CD4-positive, alpha-beta memory T cell (primary cell): ENCODE measurements at regions not wholly inside any gene's neighbourhood (a gene's known extent, or its start where the extent isn't known, plus 50 kb on each side); places are given as distances from the start of the nearest gene placed in this dataset.
A peak's percentile ranks its signal among the peaks of the same experiment; 100 is the strongest.

Source experiments
- CTCF ChIA-PET: fragments of 350-600 bp; sonication (Branson Sonifier 250); formaldehyde crosslinking; loops from one replicate; lab custom pipeline; 2021; ENCODE audit warnings: inconsistent platforms; ENCODE audit not compliant: partially characterized antibody; lab: Charles Lee
- POLR2A ChIA-PET: fragments of 350-600 bp; sonication (Branson Sonifier 250); formaldehyde crosslinking; loops from one replicate; lab custom pipeline; 2021; ENCODE audit not compliant: partially characterized antibody; lab: Charles Lee
- DNase-seq, 5 donors: peaks; one replicate each; pipeline versions ENCODE4 v3.0.0 to v3.0.0-alpha.2; 2020 to 2022; ENCODE audit warnings: mixed read lengths in 1 of 5
- H3K27ac ChIP-seq: one replicate; pipeline ENCODE4 v1.7.0; 2013; ENCODE audit warnings: low read depth, low read length
- H3K27me3 ChIP-seq: 2 replicates; pipeline ENCODE4 v1.7.0; 2013; ENCODE audit warnings: mild to moderate bottlenecking, low read length, moderate library complexity; ENCODE audit not compliant: insufficient read depth
- H3K36me3 ChIP-seq: 2 replicates; pipeline ENCODE4 v1.7.0; 2013; ENCODE audit warnings: mild to moderate bottlenecking, low read length, moderate library complexity; ENCODE audit not compliant: insufficient read depth
- H3K4me1 ChIP-seq: 2 replicates; pipeline ENCODE4 v1.7.0; 2013; ENCODE audit warnings: mild to moderate bottlenecking, low read length, moderate library complexity; ENCODE audit not compliant: insufficient read depth
- H3K4me3 ChIP-seq, 2 donors: one replicate each; pipeline ENCODE4 v1.7.0; 2013; ENCODE audit warnings: low read length in 2 of 2, mild to moderate bottlenecking in 1 of 2
- H3K9me3 ChIP-seq, 2 donors: one replicate each; pipeline ENCODE4 v1.7.0; 2013; ENCODE audit warnings: low read length in 2 of 2, control low read depth in 1 of 2; ENCODE audit not compliant: control insufficient read depth in 1 of 2
- H3K27ac Mint-ChIP-seq, 7 donors: one replicate each; pipeline ENCODE4 v1.8.0; 2020 to 2021; ENCODE audit warnings: mixed read lengths in 7 of 7, mild to moderate bottlenecking in 6 of 7, inconsistent platforms in 3 of 7, moderate library complexity in 3 of 7
- H3K27me3 Mint-ChIP-seq, 2 donors: one replicate each; pipeline ENCODE4 v1.8.0; 2020 to 2021; ENCODE audit warnings: mixed read lengths in 2 of 2
- H3K36me3 Mint-ChIP-seq, 2 donors: one replicate each; pipeline ENCODE4 v1.8.0; 2020 to 2021; ENCODE audit warnings: mixed read lengths in 2 of 2, inconsistent platforms in 1 of 2, mild to moderate bottlenecking in 1 of 2
- H3K4me1 Mint-ChIP-seq, 4 donors: one replicate each; pipeline ENCODE4 v1.8.0; 2020 to 2021; ENCODE audit warnings: mixed read lengths in 4 of 4, mild to moderate bottlenecking in 1 of 4
- H3K4me3 Mint-ChIP-seq, 8 donors: one replicate each; pipeline ENCODE4 v1.8.0; 2020 to 2021; ENCODE audit warnings: mixed read lengths in 8 of 8, mild to moderate bottlenecking in 7 of 8, moderate library complexity in 6 of 8, inconsistent platforms in 3 of 8
- H3K9me3 Mint-ChIP-seq, 8 donors: one replicate each; pipeline ENCODE4 v1.8.0; 2020 to 2021; ENCODE audit warnings: mixed read lengths in 8 of 8, mild to moderate bottlenecking in 5 of 8, inconsistent platforms in 3 of 8, moderate library complexity in 1 of 8
- intact Hi-C: fragments of 100-400 bp; cut with micrococcal nuclease; formaldehyde crosslinking; loops from one replicate; pipeline ENCODE4 v1.15.1; 2023

- CTCF ChIA-PET: interaction anchor here (0.8 kb wide), 1 partner anchor 122 kb away, joined by 6 read pairs; no protein-coding TSS in a partner anchor
- Histone ChIP-seq H3K4me1 (no peaks in the 10 kb centered on the region), H3K9me3 (no peaks in the 10 kb centered on the region), H3K27ac (no peak overlapping the region), H3K36me3 (no peaks in the 10 kb centered on the region), H3K4me3 (no peak overlapping the region), H3K27me3 (no peaks in the 10 kb centered on the region)
- DNase-seq: peak in 4 of 5 donors; percentile 6 to 17 (median 10)
- Mint-ChIP-seq H3K27ac (no peak overlapping the region), H3K9me3 (peaks cover 0 to 22% (median 12%) of the 10 kb centered on the region in 8 donors), H3K27me3 (peaks cover 0 to 2% of the 10 kb centered on the region in 2 donors), H3K4me3 (no peak overlapping the region), H3K4me1 (no peaks in the 10 kb centered on the region), H3K36me3 (no peaks in the 10 kb centered on the region)
- intact Hi-C loops: loop anchor here (1.0 kb wide), 1 partner anchor 121 kb away; no protein-coding TSS in a partner anchor
- POLR2A ChIA-PET: no interaction called here
These were observed 150.3 kb downstream of the MSL3 start for GRCh38 chrX:11908371-11908770.

GRCh38 chrX:11913001-11913400, 155.0 kb downstream of the MSL3 start:
- Mint-ChIP-seq H3K4me3 (no peak overlapping the region), H3K36me3 (no peaks in the 10 kb centered on the region), H3K9me3 (peaks cover 0 to 2% (median under 1%) of the 10 kb centered on the region in 8 donors), H3K27me3 (peaks cover 0 to 2% of the 10 kb centered on the region in 2 donors), H3K4me1 (no peaks in the 10 kb centered on the region), H3K27ac (no peak overlapping the region)
- H3K9me3 ChIP-seq: no peaks in the 10 kb centered on the region
- no peak overlapping the region for H3K4me3 ChIP-seq
- DNase-seq: no peak
- POLR2A ChIA-PET: no interaction called here
- no peaks in the 10 kb centered on the region for H3K27me3 ChIP-seq
- intact Hi-C loops: no loop called here
- no peak overlapping the region for H3K27ac ChIP-seq
- no peaks in the 10 kb centered on the region for H3K36me3 ChIP-seq
- no peaks in the 10 kb centered on the region for H3K4me1 ChIP-seq
- CTCF ChIA-PET: no interaction called here

GRCh38 chrX:11929476-11929875, 171.4 kb downstream of the MSL3 start:
- H3K4me1 Mint-ChIP-seq: no peaks in the 10 kb centered on the region
- Histone ChIP-seq H3K4me1 (no peaks in the 10 kb centered on the region), H3K9me3 (no peaks in the 10 kb centered on the region), H3K36me3 (no peaks in the 10 kb centered on the region), H3K4me3 (no peak overlapping the region), H3K27me3 (no peaks in the 10 kb centered on the region), H3K27ac (no peak overlapping the region)
- H3K36me3 Mint-ChIP-seq: no peaks in the 10 kb centered on the region
- ChIA-PET POLR2A (no interaction called here), CTCF (no interaction called here)
- DNase-seq: no peak
- intact Hi-C loops: no loop called here
- H3K27me3 Mint-ChIP-seq: peaks cover 0 to 2% of the 10 kb centered on the region in 2 donors
- H3K27ac Mint-ChIP-seq: no peak overlapping the region
- H3K4me3 Mint-ChIP-seq: no peak overlapping the region
- peaks cover 0 to 17% (median 5%) of the 10 kb centered on the region in 8 donors for H3K9me3 Mint-ChIP-seq

- no peaks in the 10 kb centered on the region for H3K36me3 ChIP-seq
- Mint-ChIP-seq H3K4me1 (no peaks in the 10 kb centered on the region), H3K4me3 (no peak overlapping the region), H3K9me3 (peaks cover 0 to 7% (median under 1%) of the 10 kb centered on the region in 8 donors), H3K27me3 (peaks cover 0 to 2% of the 10 kb centered on the region in 2 donors), H3K27ac (no peak overlapping the region), H3K36me3 (no peaks in the 10 kb centered on the region)
- no peaks in the 10 kb centered on the region for H3K27me3 ChIP-seq
- no peak overlapping the region for H3K27ac ChIP-seq
- DNase-seq: no peak
- intact Hi-C loops: no loop called here
- no peaks in the 10 kb centered on the region for H3K9me3 ChIP-seq
- H3K4me1 ChIP-seq: no peaks in the 10 kb centered on the region
- POLR2A ChIA-PET: no interaction called here
- CTCF ChIA-PET: no interaction called here
- no peak overlapping the region for H3K4me3 ChIP-seq
These were observed 174.4 kb downstream of the MSL3 start for GRCh38 chrX:11932423-11932822.

- H3K36me3 ChIP-seq: no peaks in the 10 kb centered on the region
- peaks cover 0 to 3% (median 0%) of the 10 kb centered on the region in 8 donors for H3K9me3 Mint-ChIP-seq
- no peak for DNase-seq
- no peaks in the 10 kb centered on the region for H3K36me3 Mint-ChIP-seq
- no peaks in the 10 kb centered on the region for H3K9me3 ChIP-seq
- peaks cover 0 to 2% of the 10 kb centered on the region in 2 donors for H3K27me3 Mint-ChIP-seq
- no peaks in the 10 kb centered on the region for H3K4me1 Mint-ChIP-seq
- intact Hi-C loops: no loop called here
- POLR2A ChIA-PET: no interaction called here
- no peaks in the 10 kb centered on the region for H3K27me3 ChIP-seq
- H3K4me3 Mint-ChIP-seq: no peak overlapping the region
- peak overlapping the region in 1 of 7 donors; percentile 52 for H3K27ac Mint-ChIP-seq
- no peak overlapping the region for H3K4me3 ChIP-seq
- no peak overlapping the region for H3K27ac ChIP-seq
- CTCF ChIA-PET: no interaction called here
- H3K4me1 ChIP-seq: no peaks in the 10 kb centered on the region
These were observed 176.1 kb downstream of the MSL3 start for GRCh38 chrX:11934089-11934488.

- Mint-ChIP-seq H3K4me1 (no peaks in the 10 kb centered on the region), H3K36me3 (no peaks in the 10 kb centered on the region), H3K4me3 (no peak overlapping the region), H3K27ac (no peak overlapping the region), H3K27me3 (no peaks in the 10 kb centered on the region), H3K9me3 (peaks cover 0 to 5% (median 0%) of the 10 kb centered on the region in 8 donors)
- H3K4me1 ChIP-seq: no peaks in the 10 kb centered on the region
- no peak overlapping the region for H3K27ac ChIP-seq
- H3K27me3 ChIP-seq: no peaks in the 10 kb centered on the region
- ChIA-PET POLR2A (no interaction called here), CTCF (no interaction called here)
- intact Hi-C loops: no loop called here
- no peak overlapping the region for H3K4me3 ChIP-seq
- DNase-seq: no peak
- no peaks in the 10 kb centered on the region for H3K9me3 ChIP-seq
- no peaks in the 10 kb centered on the region for H3K36me3 ChIP-seq
These were observed 183.5 kb downstream of the MSL3 start for GRCh38 chrX:11941571-11941970.

GRCh38 chrX:11944501-11944900, 186.5 kb downstream of the MSL3 start:
- Histone ChIP-seq H3K4me1 (no peaks in the 10 kb centered on the region), H3K9me3 (no peaks in the 10 kb centered on the region), H3K4me3 (no peak overlapping the region), H3K36me3 (no peaks in the 10 kb centered on the region), H3K27ac (no peak overlapping the region), H3K27me3 (no peaks in the 10 kb centered on the region)
- no peak for DNase-seq
- Mint-ChIP-seq H3K36me3 (no peaks in the 10 kb centered on the region), H3K9me3 (peaks cover 0 to 9% (median 1%) of the 10 kb centered on the region in 8 donors), H3K27ac (no peak overlapping the region), H3K27me3 (peaks cover 0 to 3% of the 10 kb centered on the region in 2 donors), H3K4me1 (no peaks in the 10 kb centered on the region), H3K4me3 (no peak overlapping the region)
- POLR2A ChIA-PET: no interaction called here
- intact Hi-C loops: no loop called here
- CTCF ChIA-PET: no interaction called here

GRCh38 chrX:11949291-11949690, 189.0 kb upstream of the FRMPD4 start:
- POLR2A ChIA-PET: no interaction called here
- Histone ChIP-seq H3K4me1 (no peaks in the 10 kb centered on the region), H3K27me3 (no peaks in the 10 kb centered on the region), H3K36me3 (no peaks in the 10 kb centered on the region), H3K4me3 (no peak overlapping the region), H3K27ac (no peak overlapping the region), H3K9me3 (no peaks in the 10 kb centered on the region)
- peaks cover 0 to 3% of the 10 kb centered on the region in 2 donors for H3K27me3 Mint-ChIP-seq
- no peaks in the 10 kb centered on the region for H3K4me1 Mint-ChIP-seq
- no peaks in the 10 kb centered on the region for H3K36me3 Mint-ChIP-seq
- H3K9me3 Mint-ChIP-seq: peaks cover 0 to 13% (median 2%) of the 10 kb centered on the region in 8 donors
- DNase-seq: no peak
- CTCF ChIA-PET: no interaction called here
- H3K4me3 Mint-ChIP-seq: no peak overlapping the region
- no peak overlapping the region for H3K27ac Mint-ChIP-seq
- intact Hi-C loops: no loop called here
